Stimulated activated naive CD8-positive, alpha-beta T cell treated with anti-CD3 and anti-CD28 coated beads, Interleukin-15, Interleukin-2, amounts not matched to agents 100 U/mL and 50 U/mL, for 24 hours (primary cell): ENCODE measurements at regions not wholly inside any gene's neighbourhood (a gene's known extent, or its start where the extent isn't known, plus 50 kb on each side); places are given as distances from the start of the nearest gene placed in this dataset.

Experiments
- ATAC-seq: fragments of 150-1000 bp; cut with Tn5 transposase; one replicate; pipeline ENCODE4 v1.10.0; 2021
- DNase-seq: peaks from one replicate; pipeline ENCODE4 v3.0.0; 2021

GRCh38 chr3:110530902-110531301, 540.7 kb upstream of the NECTIN3 start:
- DNase-seq: no peak
- ATAC-seq: no peak

DNA sequence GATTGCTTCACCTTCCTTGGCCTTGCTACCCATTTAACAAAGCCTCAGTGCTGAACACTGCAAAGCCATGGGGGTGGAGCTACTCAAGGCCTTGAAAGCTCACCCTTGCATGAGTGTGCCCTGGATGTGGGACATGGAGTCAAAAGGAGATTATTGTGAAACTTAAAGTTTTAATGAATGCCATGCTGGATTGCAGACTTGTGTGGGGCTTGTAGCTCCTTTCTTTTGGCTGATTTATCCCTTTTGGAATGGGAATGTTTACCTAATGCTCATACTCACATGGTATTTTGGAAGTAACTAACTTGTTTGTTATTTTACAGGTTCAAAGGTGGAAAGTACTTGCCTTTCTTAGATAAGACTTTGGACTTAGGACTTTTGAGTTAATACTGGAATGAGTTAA, 538.5 kb upstream of the NECTIN3 start:
- ATAC-seq: no peak
- DNase-seq: no peak

DNA sequence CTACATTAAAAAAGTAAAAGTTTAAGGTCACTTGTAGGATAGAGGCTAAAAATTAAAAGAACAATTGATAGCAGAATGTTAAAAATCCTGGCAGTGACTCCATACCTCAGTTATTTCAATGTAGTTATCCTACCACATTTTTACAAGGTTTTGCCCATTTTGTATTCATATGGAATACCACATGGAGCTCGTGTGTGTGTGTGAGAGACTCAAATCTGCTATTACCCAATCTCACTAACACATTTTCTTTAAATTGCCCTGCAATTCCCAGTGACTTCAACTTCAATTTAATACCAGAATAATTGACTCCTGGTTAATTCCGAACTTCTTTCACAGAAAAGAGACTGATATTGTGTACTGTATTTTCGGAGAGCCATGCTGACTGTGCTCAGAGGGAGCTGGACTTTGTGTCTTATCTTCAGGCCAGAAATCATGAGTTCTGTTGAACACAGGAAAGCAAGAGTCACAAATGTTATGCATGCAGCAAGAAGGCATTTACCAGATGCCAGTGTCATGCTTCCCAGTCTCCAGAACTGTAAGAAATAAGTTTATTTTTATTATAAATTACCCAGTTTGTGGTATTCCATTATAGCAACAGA, 529.0 kb upstream of the NECTIN3 start:
- DNase-seq (no peak), ATAC-seq (no peak)

GRCh38 chr3:110544730-110545129, 526.9 kb upstream of the NECTIN3 start:
- ATAC-seq (no peak), DNase-seq (no peak)

GRCh38 chr3:110550511-110550910, 521.1 kb upstream of the NECTIN3 start:
- no peak for ATAC-seq
- no peak for DNase-seq

DNA sequence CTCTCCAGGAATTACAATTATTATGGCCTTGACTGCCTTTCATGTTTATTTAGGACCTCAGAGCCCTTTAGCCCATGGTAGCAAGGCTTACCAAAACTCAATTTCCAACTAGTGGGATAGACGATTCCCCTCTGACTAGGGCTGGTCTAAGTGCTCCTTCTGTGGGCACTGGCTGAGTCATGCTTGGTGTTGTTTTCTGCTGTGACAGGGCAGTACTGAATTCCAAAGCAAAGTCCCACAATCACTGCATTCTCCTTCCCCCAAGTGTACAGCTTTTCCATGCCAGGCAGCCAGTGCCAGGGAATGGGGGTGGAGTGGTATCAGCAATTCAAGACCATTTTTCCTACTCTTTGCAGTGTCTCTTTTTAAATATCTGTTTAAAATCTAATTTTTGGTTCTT, 509.0 kb upstream of the NECTIN3 start:
- ATAC-seq (no peak), DNase-seq (no peak)

DNA sequence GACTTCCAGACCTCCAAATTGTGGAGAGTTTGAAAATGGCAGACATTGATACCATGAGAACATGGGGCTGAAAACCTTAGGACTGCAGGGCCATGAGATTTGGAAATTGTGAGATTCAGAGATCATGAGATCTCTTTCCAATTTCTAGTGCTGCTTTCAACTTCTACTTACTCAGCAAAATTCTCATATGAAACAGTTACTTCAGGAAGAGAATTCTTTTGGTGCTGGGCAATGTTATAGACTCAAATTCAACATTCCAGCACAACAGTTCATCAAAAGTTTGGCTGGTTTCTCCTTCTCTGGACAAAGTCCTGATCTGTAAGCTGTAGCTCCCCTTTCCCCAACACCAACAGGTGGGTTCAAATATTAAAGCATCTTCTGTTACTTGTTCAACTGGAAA, 506.9 kb upstream of the NECTIN3 start:
- ATAC-seq (no peak), DNase-seq (no peak)

DNA sequence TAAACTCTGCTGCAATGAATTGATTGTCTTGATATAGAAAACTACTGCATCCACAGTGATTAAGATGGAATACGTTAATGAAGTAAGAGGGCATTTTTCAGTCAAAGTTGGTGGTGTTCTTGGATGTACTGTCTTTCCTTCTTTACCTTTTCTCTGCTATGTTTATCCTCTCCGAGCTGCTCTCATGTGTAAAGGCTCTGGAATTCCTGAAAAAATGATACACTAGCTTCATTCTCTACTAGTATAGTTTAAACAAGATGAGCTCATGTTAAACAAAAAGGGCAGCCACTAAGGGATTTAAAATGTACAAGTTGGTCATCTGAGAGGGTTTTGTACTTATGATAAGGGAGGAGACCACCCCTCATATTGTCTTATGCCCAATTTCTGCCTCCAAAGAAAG, 504.6 kb upstream of the NECTIN3 start:
- no peak for DNase-seq
- no peak for ATAC-seq

DNA sequence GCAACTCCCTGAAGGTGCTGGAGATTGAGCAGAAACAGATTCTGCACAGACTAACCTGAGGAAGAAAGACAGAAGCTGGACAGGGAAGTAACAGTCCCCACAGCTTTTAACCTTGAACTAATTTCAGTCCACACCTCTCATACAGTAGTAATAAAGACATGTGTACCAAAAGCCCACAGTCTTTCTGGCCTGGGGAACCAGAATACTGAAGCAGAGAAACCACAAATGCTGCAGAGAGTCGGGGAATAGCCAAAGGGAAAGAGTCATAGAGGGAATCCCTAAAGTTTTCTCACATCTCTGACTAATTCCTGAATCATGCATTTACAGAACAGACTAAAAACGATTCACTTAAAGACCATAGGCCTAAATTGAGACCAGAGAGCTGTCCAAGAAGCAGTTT, 503.4 kb upstream of the NECTIN3 start:
- ATAC-seq (no peak), DNase-seq (no peak)

DNA sequence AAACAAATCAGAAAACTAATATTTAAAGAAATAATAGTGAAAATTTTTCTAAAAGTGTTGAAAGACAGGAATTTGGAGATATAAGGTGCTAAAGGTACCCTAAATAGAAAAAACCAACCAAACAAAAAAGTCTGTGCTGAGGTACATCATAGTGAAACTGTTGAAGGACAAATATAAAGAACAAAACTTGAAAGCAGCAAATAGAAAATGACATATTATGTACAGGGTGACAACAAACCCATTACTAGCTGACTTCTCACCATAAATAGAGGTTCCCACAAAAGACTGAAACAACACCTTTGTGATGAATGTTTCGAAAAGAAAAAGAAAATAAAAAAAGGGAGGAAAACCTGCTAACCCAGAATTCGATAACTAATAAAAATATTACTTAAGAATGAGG, 502.5 kb upstream of the NECTIN3 start:
- ATAC-seq (no peak), DNase-seq (no peak)

DNA sequence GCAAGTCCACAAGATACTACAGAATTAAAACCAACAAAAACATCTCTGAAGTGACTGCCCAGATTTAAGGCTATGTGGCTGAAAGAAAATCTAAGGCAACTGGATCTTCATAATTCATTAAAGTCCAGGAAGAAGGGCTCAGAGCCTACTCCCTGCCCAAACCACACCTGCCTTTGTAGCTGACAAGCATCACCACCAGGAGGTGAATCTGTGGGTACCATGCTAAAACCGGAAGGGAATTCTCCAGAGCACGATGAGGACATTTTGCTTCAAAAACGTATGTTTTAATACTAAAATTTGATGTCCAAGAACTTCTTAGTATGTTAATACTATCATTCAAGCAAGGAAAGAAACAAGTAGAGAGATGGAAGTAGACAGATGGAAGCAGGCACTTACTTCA, 495.9 kb upstream of the NECTIN3 start:
- ATAC-seq: no peak

DNA sequence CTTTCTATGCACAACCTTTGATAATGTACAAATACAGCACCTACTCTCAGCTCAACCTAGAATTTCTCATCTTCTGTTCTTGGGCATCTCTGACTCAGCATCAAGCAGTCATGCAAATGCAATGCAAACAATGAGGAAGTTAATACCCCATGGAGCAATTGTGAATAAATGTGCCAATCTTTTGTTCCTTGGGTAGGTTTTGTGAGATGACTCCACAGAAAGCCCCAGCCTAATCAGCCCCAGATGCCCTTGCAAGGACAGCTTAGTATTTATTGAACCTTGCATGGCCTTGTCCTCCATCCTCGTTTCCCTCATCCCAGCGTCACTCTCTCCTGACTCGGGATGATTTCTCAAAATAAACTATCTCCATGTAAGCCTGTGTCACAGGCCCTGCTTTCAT, 494.7 kb upstream of the NECTIN3 start:
- ATAC-seq (no peak), DNase-seq (no peak)

More for the DNA sequence above, 495.9 kb upstream of the NECTIN3 start:
- DNase-seq: no peak

GRCh38 chr3:110577854-110578253, 493.8 kb upstream of the NECTIN3 start:
- ATAC-seq: no peak
- DNase-seq: no peak

- DNase-seq: no peak
- no peak for ATAC-seq
Measured at GRCh38 chr3:110579840-110580550, 491.6 kb upstream of the NECTIN3 start.

GRCh38 chr3:110583373-110583935, 488.2 kb upstream of the NECTIN3 start:
- no peak for ATAC-seq
- DNase-seq: no peak

DNA sequence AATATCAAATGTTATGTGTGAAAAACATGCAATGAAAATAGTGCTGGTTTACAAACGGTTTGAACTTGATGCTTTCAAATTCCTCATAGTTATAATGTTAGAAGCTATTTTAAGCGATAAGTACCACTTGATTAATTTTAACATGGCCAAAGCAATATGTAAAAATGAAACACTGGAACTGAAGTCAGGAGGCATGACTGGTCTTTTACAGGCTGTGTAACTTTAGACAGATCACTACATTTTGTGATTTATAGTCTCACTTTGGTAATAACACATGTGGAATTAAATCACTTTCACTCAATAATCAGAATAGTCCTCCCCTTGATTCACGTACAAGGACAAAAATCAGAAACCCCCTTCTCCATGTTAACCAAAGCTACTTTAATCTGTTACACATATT, 482.7 kb upstream of the NECTIN3 start:
- no peak for DNase-seq
- ATAC-seq: no peak

DNA sequence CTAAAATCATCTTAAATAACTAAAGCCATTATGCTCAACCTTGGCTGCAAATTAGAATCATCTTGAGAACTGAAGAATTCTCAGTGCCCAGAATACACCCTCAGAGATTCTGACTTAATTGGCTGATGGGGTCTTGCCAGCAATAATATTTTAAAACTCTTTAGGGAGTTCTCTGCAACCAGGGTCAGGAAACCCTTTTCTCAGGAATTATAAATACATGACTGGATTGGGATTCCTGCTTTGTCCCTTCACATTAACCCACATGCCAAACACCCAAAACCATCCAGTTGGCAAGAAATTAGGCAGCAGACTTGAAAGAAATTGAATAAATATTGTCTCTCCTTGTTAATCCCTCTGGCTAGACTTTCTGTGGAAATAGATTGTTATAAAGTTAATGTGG, 482.3 kb upstream of the NECTIN3 start:
- no peak for DNase-seq
- ATAC-seq: no peak

DNA sequence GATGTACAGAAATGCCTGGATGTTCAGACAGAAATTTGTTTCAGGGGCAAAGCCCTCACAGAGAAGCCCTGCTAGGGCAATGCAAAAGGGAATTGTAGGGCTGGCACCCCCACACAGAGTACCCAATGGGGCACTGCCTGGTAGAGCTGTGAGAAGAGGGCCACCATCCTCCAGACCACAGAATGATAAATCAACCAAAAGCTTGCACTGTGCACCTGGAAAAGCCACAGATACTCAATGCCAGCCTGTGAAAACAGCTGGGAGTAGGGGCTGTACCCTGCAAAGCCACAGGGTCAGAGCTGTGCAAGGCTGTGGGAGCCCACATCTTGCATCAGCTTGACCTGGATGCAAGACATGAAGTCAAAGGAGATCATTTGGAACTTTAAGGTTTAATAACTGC, 477.9 kb upstream of the NECTIN3 start:
- ATAC-seq (no peak), DNase-seq (no peak)

DNA sequence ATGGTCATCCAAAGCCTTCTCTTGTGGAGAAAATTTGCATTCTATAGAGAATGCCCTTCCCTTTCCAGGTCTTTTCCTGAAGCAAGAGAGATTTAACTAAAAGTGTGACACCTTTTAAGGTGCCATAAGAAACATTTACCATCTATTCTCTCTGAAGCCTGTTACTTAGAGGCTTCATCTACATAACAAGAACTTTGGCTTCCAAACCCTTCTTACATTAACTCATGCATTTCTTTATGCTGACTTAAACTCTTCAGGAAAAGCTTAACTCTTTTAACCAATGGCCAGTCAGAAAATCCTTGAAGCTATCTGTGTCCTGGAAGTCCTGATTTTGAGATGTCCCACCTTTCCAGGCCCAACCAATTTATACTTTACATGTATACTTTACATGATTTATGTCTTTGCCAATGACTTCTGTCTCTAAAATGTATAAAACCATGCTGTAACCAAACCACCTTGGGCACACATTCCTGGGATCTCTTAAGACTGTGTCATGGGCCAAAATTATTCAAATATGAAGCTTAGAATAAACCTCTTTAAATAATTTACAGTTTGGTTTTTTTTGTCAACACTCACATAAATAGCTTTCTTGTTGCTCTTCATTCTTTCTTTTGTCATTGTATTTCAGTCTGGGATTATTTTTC, 472.6 kb upstream of the NECTIN3 start:
- DNase-seq: no peak
- no peak for ATAC-seq

DNA sequence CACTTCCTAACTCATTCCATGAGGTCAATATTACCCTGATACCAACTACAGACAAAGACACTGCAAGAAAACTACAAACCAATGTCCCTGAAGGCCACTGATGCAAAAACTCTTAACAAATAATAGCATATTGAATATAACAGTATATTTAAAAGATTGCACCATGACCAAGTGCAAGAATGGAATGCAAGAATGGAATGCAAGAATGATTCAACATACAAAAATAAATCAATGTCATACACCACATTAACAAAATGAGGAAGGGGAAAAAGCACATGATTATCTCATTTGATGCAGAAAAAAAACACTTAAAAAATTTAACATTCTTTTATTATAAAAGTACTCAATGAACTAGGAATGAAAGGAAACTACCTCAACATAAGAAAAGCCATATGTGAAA, 463.1 kb upstream of the NECTIN3 start:
- ATAC-seq: no peak
- no peak for DNase-seq

GRCh38 chr3:110612045-110612444, 459.6 kb upstream of the NECTIN3 start:
- DNase-seq (no peak), ATAC-seq (no peak)

DNA sequence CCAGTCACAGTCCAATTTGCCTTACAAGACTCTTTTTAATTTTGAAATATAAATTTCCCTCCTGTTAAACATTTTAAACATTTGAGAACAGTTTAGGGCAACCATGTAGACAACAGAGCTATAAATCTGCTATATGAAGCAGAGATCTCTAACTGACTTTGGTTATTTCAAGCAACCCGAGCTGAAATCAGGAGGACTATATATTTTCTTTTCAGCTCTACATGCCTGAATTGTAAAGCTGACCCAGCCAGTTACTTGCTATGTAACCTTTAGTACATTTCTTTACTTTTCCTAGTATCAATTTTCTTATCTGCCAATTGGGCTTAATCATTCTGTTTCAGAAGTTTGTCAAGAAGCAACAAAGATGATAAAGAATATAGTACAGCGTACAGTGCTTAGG, 457.4 kb upstream of the NECTIN3 start:
- ATAC-seq (no peak), DNase-seq (no peak)

DNA sequence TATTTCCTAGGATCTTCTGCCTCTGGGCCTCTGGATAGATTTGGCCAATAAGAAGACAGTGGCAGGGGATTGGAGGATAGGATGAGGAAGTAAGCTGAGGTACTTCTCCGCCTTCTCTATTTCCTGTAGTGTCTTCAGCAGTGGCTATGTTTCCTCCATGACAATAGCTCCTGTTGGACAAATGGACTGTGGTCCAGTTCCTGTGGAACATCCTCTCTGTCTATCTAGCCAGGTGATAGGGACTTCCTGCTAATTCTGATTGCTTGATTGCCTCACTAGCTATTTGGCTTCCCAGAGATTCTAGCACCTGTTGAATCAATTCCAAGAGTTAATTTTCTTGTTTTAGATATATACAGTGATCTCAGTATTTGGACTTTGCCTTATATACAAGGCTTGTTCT, 456.2 kb upstream of the NECTIN3 start:
- DNase-seq (no peak), ATAC-seq (no peak)
